Activated effector memory CD4-positive, alpha-beta T cell treated with anti-CD3 and anti-CD28 coated beads, Interleukin-2, amount 50 U/mL, for 16 hours (primary cell): ENCODE measurements at regions not wholly inside any gene's neighbourhood (a gene's known extent, or its start where the extent isn't known, plus 50 kb on each side); places are given as distances from the start of the nearest gene placed in this dataset.
A peak's percentile ranks its signal among the peaks of the same experiment; 100 is the strongest.

Source experiments
- DNase-seq: peaks from one replicate; pipeline ENCODE4 v3.0.0-alpha.2; 2020

- peak; percentile 34 for DNase-seq
Measured at GRCh38 chr6:40738551-40739193, 151.5 kb upstream of the LRFN2 start.

GRCh38 chr6:40735521-40735920 is 148.4 kb upstream of the LRFN2 start:
- peak; percentile 31 for DNase-seq

DNA sequence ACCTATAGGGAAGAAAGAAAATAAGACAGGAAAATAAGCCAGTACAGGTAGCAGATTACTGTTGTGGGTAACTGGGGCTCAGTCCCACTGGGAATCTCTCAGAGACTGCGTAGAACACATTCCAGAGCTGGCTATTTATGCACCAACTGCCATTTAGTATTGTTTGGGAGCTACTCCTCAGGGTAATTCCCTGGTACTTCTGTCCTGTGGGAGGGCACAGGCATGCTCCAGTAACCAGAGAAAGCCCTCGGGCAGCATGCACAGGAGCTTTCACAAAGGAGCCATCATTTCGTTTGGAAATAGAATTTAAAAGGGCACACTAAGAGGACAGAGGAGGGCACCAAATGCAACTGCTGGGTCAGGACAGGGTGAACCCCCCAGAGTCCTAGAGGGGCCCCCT is 148.0 kb upstream of the LRFN2 start:
- DNase-seq: no peak

DNA sequence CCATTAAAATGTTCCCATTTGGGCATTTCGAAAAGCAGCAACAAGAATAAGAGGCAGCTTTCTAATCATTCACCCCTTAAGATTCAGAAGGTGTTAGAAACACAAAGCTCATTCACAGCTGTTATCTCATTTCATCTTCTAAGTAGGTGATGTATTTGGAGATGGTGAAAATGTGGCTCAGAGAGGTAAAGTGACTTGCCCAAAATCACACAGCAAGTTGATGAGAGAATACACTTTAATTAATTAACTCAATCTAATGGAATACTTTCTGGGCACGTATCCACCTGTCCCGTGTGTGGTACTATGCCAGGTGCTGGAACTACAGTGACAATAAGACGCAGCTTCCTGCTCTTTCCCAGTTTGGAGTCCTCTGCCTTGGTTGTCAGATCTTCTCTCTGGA is 147.4 kb upstream of the LRFN2 start:
- DNase-seq: peak; percentile 10

DNA sequence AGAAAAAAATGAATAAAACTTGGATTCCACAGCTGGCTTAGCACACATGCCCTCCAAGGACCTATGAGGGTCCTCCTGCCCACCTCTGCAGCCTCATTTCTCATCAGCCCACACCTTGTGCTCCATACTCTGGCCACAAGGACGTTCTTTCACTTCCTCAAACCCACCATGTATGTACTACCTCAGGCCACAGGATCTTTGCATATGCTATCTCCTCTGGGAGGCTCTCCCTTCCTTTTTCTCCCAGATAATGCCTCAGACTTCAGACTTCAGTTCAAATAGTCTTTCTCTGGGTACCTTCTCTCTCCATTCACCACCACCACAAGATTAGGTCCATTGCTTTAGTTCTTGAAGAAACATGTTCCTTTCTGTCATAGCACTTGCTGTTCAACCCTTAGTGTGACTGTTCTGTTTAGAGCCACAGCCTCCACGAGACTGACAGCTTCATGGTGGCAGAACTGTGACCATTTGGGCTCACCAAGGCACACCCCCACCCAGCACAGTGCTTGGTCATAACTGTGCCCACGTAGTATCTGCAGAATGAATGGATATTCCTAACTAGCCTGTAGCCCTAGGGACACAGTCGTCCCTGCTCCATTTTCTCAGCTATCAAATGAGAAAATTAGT is 146.7 kb upstream of the LRFN2 start:
- peak; percentile 10 for DNase-seq

- no peak for DNase-seq
Measured at GRCh38 chr6:40733290-40733689, 146.1 kb upstream of the LRFN2 start.

GRCh38 chr6:40732878-40733277 is 145.7 kb upstream of the LRFN2 start:
- DNase-seq: no peak

DNA sequence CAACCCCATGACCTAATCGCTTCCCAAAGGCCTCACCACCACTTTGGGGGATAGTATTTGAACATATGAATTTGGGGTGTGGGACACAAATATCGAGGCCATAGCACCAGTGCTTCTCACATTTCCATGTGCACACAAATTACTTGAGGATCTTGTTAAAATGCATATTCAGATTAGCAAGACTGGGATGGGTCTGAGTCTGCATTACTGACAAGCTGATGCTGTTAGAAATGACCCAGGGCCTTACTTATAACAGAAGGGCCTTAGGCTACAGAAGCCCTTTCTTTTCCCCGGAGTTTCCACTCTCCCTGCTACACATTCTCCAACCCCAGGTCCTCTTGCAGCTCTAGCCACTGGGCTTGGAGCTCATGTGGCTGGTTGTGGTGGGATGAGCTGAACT is 141.5 kb upstream of the LRFN2 start:
- peak; percentile 28 for DNase-seq

- DNase-seq: peak; percentile 14
Measured at GRCh38 chr6:40727271-40727670, 140.1 kb upstream of the LRFN2 start.

- no peak for DNase-seq
Measured at GRCh38 chr6:40726853-40727252, 139.7 kb upstream of the LRFN2 start.

- peak; percentile 9 for DNase-seq
Measured at GRCh38 chr6:40725390-40725789, 138.2 kb upstream of the LRFN2 start.

DNA sequence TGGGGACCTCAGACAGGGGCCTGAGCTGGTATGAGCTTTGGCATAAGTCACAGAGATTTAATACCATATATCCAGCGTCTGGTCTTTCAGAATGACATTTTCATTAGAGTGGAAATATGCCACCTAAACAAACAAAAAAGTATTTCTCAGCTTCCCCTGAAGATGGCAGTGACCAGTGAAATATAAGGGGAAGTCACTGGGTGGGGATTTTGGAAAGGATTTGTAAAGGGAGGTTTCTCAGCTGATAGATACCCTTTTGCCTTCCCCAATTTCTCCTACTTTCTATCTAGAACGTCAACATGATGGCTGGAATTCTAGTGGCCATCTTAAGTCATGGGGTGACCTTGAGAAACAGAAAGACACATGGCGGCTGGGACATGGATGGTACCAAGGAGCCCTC is 137.7 kb upstream of the LRFN2 start:
- DNase-seq: no peak

DNA sequence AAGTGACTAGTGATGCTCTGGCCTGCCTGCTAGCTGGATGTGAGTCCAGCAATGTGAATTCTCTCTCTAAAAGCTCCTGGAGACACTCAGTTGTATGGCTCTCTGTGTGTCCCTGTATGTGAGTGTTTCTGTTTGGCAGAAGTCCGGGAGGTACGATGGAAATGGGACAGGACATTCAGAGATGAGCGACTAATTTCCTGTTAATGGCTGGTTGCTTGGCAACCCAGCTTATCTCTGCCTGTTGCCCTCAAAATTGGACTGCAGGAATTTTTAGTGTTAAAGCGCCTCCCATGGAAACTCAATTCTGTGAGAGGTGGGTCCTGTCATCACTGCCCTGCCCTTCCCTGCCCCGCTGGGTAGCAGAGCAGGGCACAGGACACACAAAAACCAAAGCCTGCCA is 136.8 kb upstream of the LRFN2 start:
- DNase-seq: no peak

- DNase-seq: peak; percentile 31
Measured at GRCh38 chr6:40722553-40723258, 135.5 kb upstream of the LRFN2 start.

DNA sequence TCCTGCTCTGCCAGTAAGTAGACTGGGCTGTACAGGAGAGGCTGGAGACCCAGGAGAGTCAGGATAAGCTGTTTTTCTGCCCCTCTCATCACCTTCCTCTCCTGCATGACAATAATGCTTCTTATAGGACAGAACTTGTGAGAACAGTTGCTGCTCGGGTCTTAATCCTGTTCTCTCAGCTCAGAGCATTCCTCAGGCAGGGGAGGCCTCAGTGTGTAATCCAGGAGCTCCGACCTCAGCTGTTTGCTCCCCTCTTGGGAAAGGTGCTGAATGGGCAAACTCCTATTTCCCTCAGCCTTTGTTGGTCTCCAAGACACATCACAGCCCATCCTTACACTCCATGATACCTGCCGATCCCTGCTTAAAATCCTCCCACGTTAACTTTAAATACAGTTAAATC is 134.9 kb upstream of the LRFN2 start:
- DNase-seq: no peak

DNA sequence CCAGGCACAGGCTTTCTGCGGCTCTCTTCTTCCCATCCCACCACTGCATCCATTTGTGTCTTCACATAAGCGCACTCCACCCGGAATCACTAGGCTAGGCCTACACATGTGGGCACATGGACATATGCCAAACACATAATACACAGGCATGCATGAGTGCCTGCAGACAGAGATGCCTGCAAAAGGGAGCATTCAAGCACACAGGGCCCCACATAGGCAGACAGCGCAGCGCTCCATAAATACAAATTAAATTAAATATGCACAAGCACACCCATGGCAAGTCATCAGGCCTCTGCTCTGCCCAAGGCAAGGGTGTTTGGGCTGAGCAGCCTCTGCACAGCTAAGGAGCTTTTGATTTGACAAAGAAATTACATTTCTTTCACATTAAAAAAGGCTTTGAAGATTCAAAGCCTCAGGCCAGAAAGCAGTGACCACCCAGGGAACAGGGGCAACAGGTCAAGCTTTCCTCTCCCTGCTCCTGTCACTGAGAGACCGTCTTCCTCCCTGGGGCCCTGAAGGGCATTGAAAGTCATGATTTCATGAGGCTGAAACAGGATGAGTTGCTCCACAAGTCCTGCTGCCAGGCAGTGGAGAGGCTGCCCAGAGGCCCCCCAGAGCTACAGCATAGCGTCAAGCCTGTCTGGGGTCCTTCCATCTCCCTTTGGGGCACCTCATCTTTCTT is 134.2 kb upstream of the LRFN2 start:
- peak; percentile 41 for DNase-seq

- no peak for DNase-seq
Measured at GRCh38 chr6:40720375-40720748, 133.2 kb upstream of the LRFN2 start.

DNA sequence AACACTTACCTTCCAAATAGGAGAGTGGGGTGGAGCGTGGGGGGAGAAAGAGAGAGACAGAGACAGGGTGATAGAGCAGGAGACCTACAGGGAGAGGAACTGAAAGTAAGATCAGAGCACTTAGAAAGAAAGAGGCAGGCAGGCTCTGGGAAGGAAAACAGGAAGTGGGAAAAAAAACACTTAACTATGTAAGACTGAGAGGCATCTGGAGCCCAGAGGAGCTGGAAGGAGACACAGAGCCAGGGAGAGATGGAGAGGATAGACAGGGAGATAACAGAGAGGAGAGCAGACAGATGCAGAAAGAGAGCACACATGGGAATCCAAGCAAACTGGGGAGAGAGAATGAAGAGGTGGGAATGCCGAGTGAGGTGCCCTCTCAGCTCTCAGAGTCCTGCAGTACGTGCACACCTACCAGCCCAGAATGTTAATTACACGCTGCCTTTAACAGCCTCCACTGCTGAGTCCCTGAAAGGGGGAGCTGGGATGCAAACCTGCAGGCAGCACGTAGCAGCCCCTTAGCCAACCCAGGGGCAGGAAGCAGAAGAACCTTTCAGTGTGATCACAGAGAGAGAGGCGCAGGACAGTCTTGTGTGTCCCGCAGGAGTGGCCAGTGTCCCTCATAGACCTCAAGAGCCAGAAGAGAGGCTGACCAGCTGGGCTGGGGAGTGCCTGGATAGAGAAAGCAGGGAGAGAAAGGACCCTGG is 132.7 kb upstream of the LRFN2 start:
- DNase-seq: peak; percentile 25

GRCh38 chr6:40718401-40718800 is 131.2 kb upstream of the LRFN2 start:
- no peak for DNase-seq

GRCh38 chr6:40717411-40718057 is 130.4 kb upstream of the LRFN2 start:
- DNase-seq: no peak

- DNase-seq: no peak
Measured at GRCh38 chr6:40715570-40716403, 128.6 kb upstream of the LRFN2 start.
